Left colon (tissue), 2 donors: ENCODE measurements at regions not wholly inside any gene's neighbourhood (a gene's known extent, or its start where the extent isn't known, plus 50 kb on each side); places are given as distances from the start of the nearest gene placed in this dataset.
A peak's percentile ranks its signal among the peaks of the same experiment; 100 is the strongest.

Experiments
- ATAC-seq: fragments of 200-7000 bp; cut with Tn5 transposase; one replicate; pipeline ENCODE4 v1.9.1; 2020; ENCODE audit warnings: mild to moderate bottlenecking, moderate library complexity
- DNase-seq, 2 donors: peaks; one replicate each; pipeline ENCODE4 v3.0.0-alpha.2; 2020
- intact Hi-C, 2 donors: fragments of 100-400 bp; cut with DNase I in 1 of 2; cut with micrococcal nuclease in 1 of 2; formaldehyde crosslinking; loops; one replicate each; pipeline versions ENCODE4 v1.11.2 to v1.14.0; 2022; cut with DNase I, micrococcal nuclease
- donor health status: DM: no; HTN: no; CAD: no.
- donor health status: DM: yes; HTN: yes; CAD: no.

GRCh38 chr1:63099188-63099587 is 223.2 kb upstream of the FOXD3 start:
- ATAC-seq (no peak), DNase-seq (no peak)
- intact Hi-C loops, result no loop called here

GRCh38 chr1:63101336-63101735 is 221.0 kb upstream of the FOXD3 start:
- ATAC-seq (no peak), DNase-seq (no peak)
- intact Hi-C loops, result no loop called here

GRCh38 chr1:63103682-63104081 is 218.7 kb upstream of the FOXD3 start:
- no peak for DNase-seq
- ATAC-seq, result no peak
- intact Hi-C loops, result no loop called here

- intact Hi-C loops, result no loop called here
- DNase-seq (no peak), ATAC-seq (no peak)
These were observed 215.3 kb upstream of the FOXD3 start for GRCh38 chr1:63107066-63107465.

DNA sequence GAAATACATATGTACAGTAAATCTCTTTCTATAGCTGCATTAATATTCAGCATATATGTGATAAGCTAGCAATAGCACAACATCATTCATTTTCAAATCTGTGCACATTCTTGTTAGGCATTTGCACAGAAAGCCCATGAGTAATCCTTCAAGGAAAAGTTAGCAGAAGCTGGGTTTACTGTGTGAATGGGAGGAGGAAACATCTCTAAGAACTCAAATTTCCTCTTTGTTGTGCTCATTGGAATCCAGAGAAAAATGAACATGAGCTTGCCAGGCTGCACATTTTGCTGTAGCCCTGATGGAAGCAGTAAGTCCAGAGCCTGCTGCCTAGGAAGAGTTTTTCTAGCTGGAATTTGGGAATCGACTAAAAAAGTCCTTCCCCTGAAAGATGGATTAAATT is 214.2 kb upstream of the FOXD3 start:
- intact Hi-C loops, result no loop called here
- ATAC-seq, result no peak
- no peak for DNase-seq

GRCh38 chr1:63112155-63112900 is 210.0 kb upstream of the FOXD3 start:
- intact Hi-C loops, result no loop called here
- DNase-seq, result no peak
- ATAC-seq, result no peak

DNA sequence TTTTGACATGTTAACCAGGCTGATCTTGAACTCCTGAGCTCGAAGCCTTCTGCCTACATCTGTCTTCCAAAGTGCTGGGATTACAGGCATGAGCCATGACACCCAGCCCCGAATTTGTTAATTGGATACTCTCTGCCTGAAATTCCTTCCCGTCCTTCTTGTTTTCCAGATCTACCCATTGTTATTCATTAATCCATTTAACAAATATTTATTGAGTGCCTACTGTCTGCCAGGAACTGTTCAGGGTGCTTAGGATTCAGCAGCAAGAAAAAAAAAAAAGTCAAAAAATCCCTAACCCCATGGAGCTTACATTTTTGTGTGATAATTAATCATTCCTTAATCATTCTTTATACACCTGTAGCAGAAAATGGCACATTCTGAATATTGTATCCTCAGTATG is 206.8 kb upstream of the FOXD3 start:
- intact Hi-C loops, result no loop called here
- ATAC-seq, result no peak
- no peak for DNase-seq

DNA sequence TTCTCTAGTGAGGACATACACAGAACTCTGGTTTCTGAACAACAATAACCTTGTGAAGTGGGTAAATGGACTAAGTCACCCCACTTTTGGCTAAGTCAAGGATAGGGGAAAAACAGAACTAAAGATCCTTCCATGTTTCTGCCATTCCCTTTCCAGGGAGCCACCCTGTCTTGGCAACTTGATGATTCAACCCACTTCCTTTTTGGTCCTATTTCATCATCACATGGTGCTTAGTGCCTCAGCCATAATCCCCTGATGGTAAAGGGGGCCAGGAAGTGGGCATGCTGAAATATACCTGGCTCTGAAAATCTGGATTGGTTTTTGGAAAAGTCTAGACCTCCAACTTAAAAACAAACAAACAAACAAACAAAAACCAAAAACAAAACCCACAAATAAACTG is 206.4 kb upstream of the FOXD3 start:
- DNase-seq (no peak), ATAC-seq (no peak)
- intact Hi-C loops, result no loop called here

DNA sequence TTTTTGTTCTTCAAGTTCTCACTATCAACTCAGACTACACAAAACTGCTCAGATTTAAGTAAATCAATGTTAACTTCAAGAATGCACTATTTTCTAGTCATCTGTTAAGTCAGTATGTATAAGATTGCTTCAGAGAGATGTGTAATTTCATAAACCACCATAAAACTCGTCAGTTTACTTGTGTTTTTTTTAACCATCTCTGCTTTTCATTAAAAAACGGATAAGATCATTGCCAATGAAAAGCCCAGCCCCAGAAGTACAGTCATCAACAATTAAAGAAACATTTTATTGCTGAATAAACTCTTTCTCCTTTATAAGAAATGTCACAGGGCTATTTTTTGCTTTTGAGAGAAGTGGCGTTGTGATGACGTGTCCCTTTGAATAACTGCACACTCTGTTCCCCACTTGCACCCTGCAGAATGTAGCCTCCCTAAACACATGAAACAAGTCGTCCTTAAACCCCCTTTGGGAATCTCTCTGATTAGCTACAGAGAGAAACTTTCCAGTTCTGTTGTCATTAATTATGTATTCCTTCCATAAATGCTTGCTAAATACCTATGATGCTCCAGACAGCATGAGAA is 202.7 kb upstream of the FOXD3 start:
- no peak for ATAC-seq
- intact Hi-C loops, result no loop called here
- DNase-seq, result no peak

DNA sequence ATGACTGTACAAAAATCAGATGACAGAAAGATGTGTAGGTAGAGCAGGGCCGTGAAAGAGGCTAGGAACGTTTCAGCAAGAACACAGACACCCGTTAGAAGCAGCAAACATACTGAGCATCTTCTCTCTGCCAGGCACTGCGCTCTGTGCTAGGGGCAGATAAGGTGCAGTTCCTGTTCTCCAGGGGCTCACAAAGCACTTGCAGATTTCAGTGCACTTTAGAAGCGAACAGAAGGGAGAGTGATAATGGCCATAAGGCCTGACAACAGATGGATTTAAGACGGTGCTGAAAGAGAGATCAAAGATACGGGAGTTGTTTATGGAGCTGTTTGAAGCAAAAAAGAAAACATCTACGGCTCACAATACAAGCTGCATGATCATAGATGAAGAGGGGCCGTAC is 200.3 kb upstream of the FOXD3 start:
- intact Hi-C loops, result no loop called here
- no peak for DNase-seq
- no peak for ATAC-seq

DNA sequence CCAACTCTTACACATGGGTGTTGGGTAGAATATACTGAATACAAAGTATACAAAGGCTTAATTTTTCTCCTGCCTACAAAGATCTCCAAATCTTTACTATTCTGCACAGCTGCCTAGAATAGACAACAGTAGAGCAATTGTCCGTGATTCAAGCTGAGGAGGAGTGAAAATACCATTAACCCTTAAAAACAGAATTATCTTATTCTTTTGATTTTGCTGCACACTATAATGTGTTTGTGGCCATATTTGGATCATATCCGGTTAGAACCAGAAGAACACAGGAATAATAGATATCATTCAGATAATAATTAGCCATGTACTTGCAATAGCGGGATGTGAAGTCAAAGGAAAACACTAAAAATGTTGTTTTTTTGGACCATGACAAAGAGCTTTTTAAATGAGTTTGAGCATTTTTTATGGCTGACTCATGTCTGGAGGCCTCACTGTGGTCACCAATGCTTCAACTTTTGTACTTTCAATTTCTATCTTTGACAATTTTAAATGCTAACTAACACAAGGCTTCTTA is 197.6 kb upstream of the FOXD3 start:
- DNase-seq (no peak), ATAC-seq (no peak)
- intact Hi-C loops, result no loop called here

GRCh38 chr1:63126104-63126503 is 196.3 kb upstream of the FOXD3 start:
- intact Hi-C loops, result no loop called here
- ATAC-seq (no peak), DNase-seq (no peak)

- ATAC-seq (no peak), DNase-seq (no peak)
- intact Hi-C loops, result no loop called here
These were observed 195.0 kb upstream of the FOXD3 start for GRCh38 chr1:63127376-63127775.

- ATAC-seq (peak; percentile 81), DNase-seq (no peak)
- intact Hi-C loops, result no loop called here
These were observed 193.8 kb upstream of the FOXD3 start for GRCh38 chr1:63128556-63128955.

- intact Hi-C loops, result no loop called here
- no peak for DNase-seq
- ATAC-seq, result no peak
These were observed 193.2 kb upstream of the FOXD3 start for GRCh38 chr1:63129184-63129583.

DNA sequence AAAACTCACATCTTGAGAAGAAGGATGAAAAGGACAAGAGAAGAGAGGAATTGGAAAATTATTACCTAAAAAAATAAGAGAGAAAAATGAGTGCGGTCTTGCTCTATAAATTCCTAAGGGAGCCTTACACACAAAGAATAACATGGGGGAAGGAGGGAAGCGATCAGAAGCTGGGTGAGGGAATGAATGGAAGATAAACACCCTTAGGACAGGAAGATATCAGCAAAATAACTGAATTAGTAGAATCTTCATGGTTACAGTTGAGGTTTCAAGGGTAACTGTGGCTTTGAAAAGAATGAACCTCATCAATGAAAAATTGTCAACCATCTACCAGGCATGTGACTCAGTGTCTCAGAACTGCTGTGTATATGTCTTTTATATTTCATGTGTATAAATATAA is 192.5 kb upstream of the FOXD3 start:
- intact Hi-C loops, result no loop called here
- ATAC-seq, result no peak
- no peak for DNase-seq

DNA sequence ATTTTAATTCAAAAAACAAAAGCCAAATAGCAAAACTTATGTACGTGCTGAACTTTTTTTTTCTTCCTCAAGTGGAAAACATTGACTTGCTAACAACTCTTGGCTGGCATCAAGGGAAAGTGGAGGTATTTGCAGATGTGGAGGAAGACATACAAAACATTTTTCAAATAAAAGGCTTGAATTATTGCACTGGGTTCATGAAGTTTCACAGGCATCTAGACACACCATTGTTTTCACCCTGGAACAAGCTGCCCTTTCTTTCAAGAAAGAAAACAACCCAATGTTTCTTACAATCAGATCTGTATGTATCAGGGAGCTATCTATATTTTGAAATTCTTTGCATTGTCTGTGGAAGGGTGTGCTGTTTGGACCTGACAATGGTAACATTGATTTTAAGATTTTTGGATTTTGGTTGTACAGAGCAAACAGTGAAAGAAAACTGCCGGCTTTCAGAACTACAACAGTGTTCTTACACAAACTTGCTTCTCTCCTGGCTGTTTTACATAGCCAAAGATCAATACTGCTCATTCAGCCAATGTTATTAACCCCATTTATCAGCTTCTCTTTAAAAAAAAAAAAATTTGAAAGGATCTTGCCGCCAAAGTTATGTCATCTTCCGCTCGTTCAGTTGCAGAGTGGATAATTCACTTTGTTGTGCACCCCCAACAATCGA is 187.7 kb upstream of the FOXD3 start:
- ATAC-seq, result no peak
- no peak for DNase-seq
- intact Hi-C loops, result no loop called here

DNA sequence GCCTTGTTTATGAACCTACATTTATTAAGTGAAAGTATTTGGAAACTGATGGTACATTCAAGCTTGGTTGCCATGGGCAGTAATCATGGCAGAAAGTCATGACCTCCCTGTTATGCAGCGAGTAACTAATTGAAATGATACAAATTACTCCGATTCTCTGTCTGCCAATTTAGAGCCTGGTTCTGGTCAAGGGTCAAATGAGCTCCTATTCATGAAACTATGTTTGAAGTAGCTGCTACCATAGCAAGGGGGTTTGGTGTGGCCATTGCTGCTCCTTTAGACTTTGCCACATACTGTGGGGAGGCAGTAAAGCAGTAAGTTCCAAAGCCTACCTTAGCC is 187.2 kb upstream of the FOXD3 start:
- intact Hi-C loops, result no loop called here
- ATAC-seq, result no peak
- DNase-seq, result no peak

GRCh38 chr1:63135801-63136200 is 186.6 kb upstream of the FOXD3 start:
- ATAC-seq (no peak), DNase-seq (no peak)
- intact Hi-C loops, result no loop called here

DNA sequence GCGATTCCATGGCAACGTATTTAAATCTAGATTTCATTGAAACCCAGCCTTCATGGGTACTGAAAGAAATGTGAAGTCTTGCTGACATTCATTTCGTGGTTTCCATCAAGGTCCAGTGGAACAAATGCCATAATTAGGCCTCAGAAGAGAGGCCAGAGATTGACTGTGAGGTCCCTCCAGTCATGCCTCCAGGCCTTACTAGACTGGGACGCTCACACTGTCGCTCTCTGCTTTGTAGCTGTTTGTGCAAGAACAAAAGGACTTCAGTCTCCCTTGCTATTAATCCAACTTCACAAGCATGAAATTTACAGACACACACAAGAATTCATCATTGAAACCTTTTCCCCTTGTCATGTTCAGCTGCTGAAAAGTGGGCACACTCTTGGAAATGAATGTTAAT is 180.4 kb upstream of the FOXD3 start:
- ATAC-seq, result no peak
- intact Hi-C loops, result no loop called here
- DNase-seq, result no peak

GRCh38 chr1:63143482-63143881 is 178.9 kb upstream of the FOXD3 start:
- no peak for DNase-seq
- intact Hi-C loops, result no loop called here
- ATAC-seq, result no peak
